OCI-LY1 (cell line): ENCODE measurements at regions not wholly inside any gene's neighbourhood (a gene's known extent, or its start where the extent isn't known, plus 50 kb on each side); places are given as distances from the start of the nearest gene placed in this dataset.

ENCODE experiments used
- H2AFZ ChIP-seq: fragments of 200-600 bp; sonication (generic), shearing (Covaris generic); 2 replicates; pipeline ENCODE4 v1.6.0; 2014; ENCODE audit warnings: antibody characterized with exemption, mild to moderate bottlenecking, low read length
- H3F3A ChIP-seq: fragments of 200-600 bp; sonication (generic), shearing (Covaris generic); 2 replicates; pipeline ENCODE4 v1.6.0; 2014; ENCODE audit warnings: mild to moderate bottlenecking, antibody characterized with exemption, low read length, moderate library complexity; ENCODE audit not compliant: insufficient read depth
- H3K27ac ChIP-seq: fragments of 200-600 bp; sonication (generic); 2 replicates; pipeline ENCODE4 v1.5.1; 2014; ENCODE audit warnings: low read length, mixed run types, mild to moderate bottlenecking, low read depth; ENCODE audit not compliant: poor library complexity, severe bottlenecking
- H3K27me3 ChIP-seq: fragments of 200-600 bp; sonication (generic); 2 replicates; pipeline ENCODE4 v1.6.0; 2014; ENCODE audit warnings: antibody characterized with exemption, mild to moderate bottlenecking, low read length, moderate library complexity; ENCODE audit not compliant: insufficient read depth
- H3K36me3 ChIP-seq: fragments of 200-600 bp; sonication (generic); 2 replicates; pipeline ENCODE4 v1.6.1; 2014; ENCODE audit warnings: mild to moderate bottlenecking, antibody characterized with exemption, low read length, moderate library complexity, mixed read lengths; ENCODE audit not compliant: insufficient read depth
- H3K4me1 ChIP-seq: fragments of 200-600 bp; sonication (generic); 2 replicates; pipeline ENCODE4 v1.5.1; 2014; ENCODE audit warnings: mild to moderate bottlenecking, low read length, moderate library complexity; ENCODE audit not compliant: insufficient read depth, severe bottlenecking
- H3K4me2 ChIP-seq: fragments of 200-600 bp; sonication (generic), shearing (Covaris generic); 2 replicates; pipeline ENCODE4 v1.6.1; 2014; ENCODE audit warnings: low read length
- H3K4me3 ChIP-seq: fragments of 200-600 bp; sonication (generic); 2 replicates; pipeline ENCODE4 v1.5.1; 2014; ENCODE audit warnings: low read length, low read depth, mild to moderate bottlenecking, mixed read lengths; ENCODE audit not compliant: poor library complexity, severe bottlenecking
- H3K79me2 ChIP-seq: fragments of 200-600 bp; shearing (Covaris generic); 2 replicates; pipeline ENCODE4 v1.6.1; 2016; ENCODE audit warnings: mixed run types, low read length, mixed read lengths; ENCODE audit not compliant: insufficient read depth
- H3K9ac ChIP-seq: fragments of 200-600 bp; sonication (generic), shearing (Covaris generic); 2 replicates; pipeline ENCODE4 v1.6.1; 2014; ENCODE audit warnings: mild to moderate bottlenecking, low read length, mixed read lengths
- H3K9me2 ChIP-seq: fragments of 200-600 bp; sonication (generic), shearing (Covaris generic); 2 replicates; pipeline ENCODE4 v1.6.1; 2014; ENCODE audit warnings: low read depth, mild to moderate bottlenecking, low read length, mixed read lengths
- H3K9me3 ChIP-seq: fragments of 200-600 bp; shearing (Covaris generic); 2 replicates; pipeline ENCODE4 v1.6.1; 2014; ENCODE audit warnings: low read length, mixed read lengths
- H4K20me1 ChIP-seq: fragments of 200-600 bp; sonication (generic), shearing (Covaris generic); 2 replicates; pipeline ENCODE4 v1.6.0; 2016; ENCODE audit warnings: mild to moderate bottlenecking, low read length; ENCODE audit not compliant: insufficient read depth
- CTCF ChIP-seq: fragments of 200-600 bp; sonication (generic), shearing (Covaris generic); IDR thresholded peaks from 2 replicates; pipeline ENCODE4 v1.5.1; 2017; ENCODE audit warnings: mild to moderate bottlenecking, antibody characterized with exemption, low read length, moderate library complexity, mixed read lengths
- EZH2 ChIP-seq: fragments of 200-600 bp; sonication (generic), shearing (Covaris generic); IDR thresholded peaks from 2 replicates; pipeline ENCODE4 v1.8.0; 2017; ENCODE audit warnings: borderline replicate concordance, mixed run types, mild to moderate bottlenecking, antibody characterized with exemption, low read length, moderate library complexity, mixed read lengths

- Histone ChIP-seq H3K4me1 (no peaks in the 10 kb centered on the region), H3K27ac (no peak overlapping the region), H3K9ac (no peak overlapping the region), H3K79me2 (no peaks in the 10 kb centered on the region), H3K36me3 (no peaks in the 10 kb centered on the region), H3K9me2 (no peaks in the 10 kb centered on the region), H2AFZ (no peak overlapping the region), H3K9me3 (no peaks in the 10 kb centered on the region), H3K4me3 (no peak overlapping the region), H3K4me2 (no peak overlapping the region), H3F3A (no peaks in the 10 kb centered on the region), H3K27me3 (no peaks in the 10 kb centered on the region), H4K20me1 (no peaks in the 10 kb centered on the region)
- TF ChIP-seq EZH2 (no peak), CTCF (no peak)
Measured at GRCh38 chr5:29039994-29040393, 2001.6 kb upstream of the CDH9 start.

DNA sequence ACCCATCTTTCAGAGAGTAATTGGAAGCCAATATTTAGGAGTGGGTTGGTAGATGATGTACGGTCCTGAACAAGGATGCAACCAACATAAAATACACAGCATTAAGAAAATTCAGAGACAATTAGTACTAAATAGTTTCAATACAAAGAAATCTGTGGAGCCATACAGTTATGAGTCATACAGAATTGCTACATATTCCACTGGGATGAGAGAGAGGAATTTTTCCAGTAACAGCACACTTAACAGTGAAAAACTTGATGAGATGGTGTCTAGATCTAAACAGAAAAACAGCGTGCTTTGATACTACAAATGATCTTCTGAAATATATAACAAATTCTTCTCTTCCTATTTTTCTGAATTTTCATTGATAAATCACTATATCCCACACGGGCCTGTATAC, 1999.3 kb upstream of the CDH9 start:
- H3K9ac ChIP-seq, result no peak overlapping the region
- no peaks in the 10 kb centered on the region for H3K79me2 ChIP-seq
- no peaks in the 10 kb centered on the region for H3K4me1 ChIP-seq
- H3K36me3 ChIP-seq, result no peaks in the 10 kb centered on the region
- H2AFZ ChIP-seq, result no peak overlapping the region
- H4K20me1 ChIP-seq, result no peaks in the 10 kb centered on the region
- H3K4me2 ChIP-seq, result no peak overlapping the region
- no peaks in the 10 kb centered on the region for H3K9me2 ChIP-seq
- H3K4me3 ChIP-seq, result no peak overlapping the region
- H3K27me3 ChIP-seq, result no peaks in the 10 kb centered on the region
- no peaks in the 10 kb centered on the region for H3K9me3 ChIP-seq
- no peak overlapping the region for H3K27ac ChIP-seq
- no peaks in the 10 kb centered on the region for H3F3A ChIP-seq
- no peak for TF ChIP-seq CTCF
- TF ChIP-seq EZH2, result no peak

DNA sequence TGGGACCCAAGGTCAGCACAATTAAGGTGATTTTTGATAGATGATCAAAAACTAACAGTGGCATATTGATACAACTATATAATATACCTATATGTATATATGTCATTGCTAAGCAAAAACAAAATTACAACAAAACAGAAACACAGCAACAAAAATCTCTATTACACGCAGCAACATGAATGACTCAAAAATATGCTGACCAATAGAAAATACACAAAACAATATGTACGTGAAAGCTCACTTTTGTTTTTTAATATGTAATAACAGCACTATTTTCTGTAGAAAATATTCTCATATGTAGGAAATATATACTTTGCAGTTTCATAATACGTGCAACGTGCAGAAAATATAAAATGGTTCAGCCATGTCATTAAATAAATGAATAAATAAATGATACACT, 1985.7 kb upstream of the CDH9 start:
- Histone ChIP-seq H3K27me3 (no peaks in the 10 kb centered on the region), H2AFZ (no peak overlapping the region), H3K9ac (no peak overlapping the region), H3K4me3 (no peak overlapping the region), H3F3A (no peaks in the 10 kb centered on the region), H3K9me2 (no peaks in the 10 kb centered on the region), H3K4me1 (no peaks in the 10 kb centered on the region), H3K79me2 (no peaks in the 10 kb centered on the region), H3K27ac (no peak overlapping the region), H4K20me1 (no peaks in the 10 kb centered on the region), H3K9me3 (no peaks in the 10 kb centered on the region), H3K36me3 (no peaks in the 10 kb centered on the region), H3K4me2 (no peak overlapping the region)
- TF ChIP-seq EZH2, result no peak
- no peak for TF ChIP-seq CTCF
